GM21737 (cell line): ENCODE measurements at regions not wholly inside any gene's neighbourhood (a gene's known extent, or its start where the extent isn't known, plus 50 kb on each side); places are given as distances from the start of the nearest gene placed in this dataset.
"Not testable (repeated sequence)": the region's sequence is repeated elsewhere in the genome, so short reads cannot be mapped to it uniquely, and the experiment has no call there.

ENCODE experiments used
- ATAC-seq: cut with Tn5 transposase; IDR thresholded peaks from one replicate; pipeline ENCODE4 v1.9.1; 2021; ENCODE audit warnings: mild to moderate bottlenecking, moderate library complexity; ENCODE audit not compliant: unreplicated experiment

- ATAC-seq, result no peak
These were observed 152.2 kb downstream of the LIPI start for GRCh38 chr21:14058566-14058965.

GRCh38 chr21:14057841-14058481 lies 152.8 kb downstream of the LIPI start:
- ATAC-seq, result not testable (repeated sequence)

DNA sequence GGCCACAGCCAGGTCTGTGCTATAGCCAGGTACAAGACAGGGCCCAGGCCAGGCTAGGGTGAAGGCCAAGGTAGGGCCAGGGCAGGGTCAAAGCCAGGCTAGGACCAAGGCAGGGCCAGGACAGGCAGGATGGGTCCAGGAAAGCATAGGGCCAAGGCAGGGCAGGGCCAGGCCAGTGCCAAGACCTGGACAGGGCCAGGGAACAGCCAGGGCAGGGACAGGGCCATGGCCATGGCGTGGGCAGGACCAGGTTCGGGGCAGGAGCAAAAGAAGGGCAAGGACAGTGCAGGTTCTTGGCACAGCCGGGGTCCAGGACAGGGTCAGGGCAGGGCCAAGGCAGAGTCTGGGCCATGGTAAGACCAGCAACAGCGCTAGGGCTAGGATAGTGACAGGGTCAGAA lies 153.4 kb downstream of the LIPI start:
- no peak for ATAC-seq

- ATAC-seq, result no peak
These were observed 154.0 kb downstream of the LIPI start for GRCh38 chr21:14056771-14057191.

GRCh38 chr21:14055746-14056515 lies 154.8 kb downstream of the LIPI start:
- not testable (repeated sequence) for ATAC-seq

- ATAC-seq, result no peak
These were observed 156.1 kb downstream of the LIPI start for GRCh38 chr21:14054682-14055081.

- ATAC-seq, result no peak
These were observed 160.6 kb downstream of the LIPI start for GRCh38 chr21:14050121-14050520.

DNA sequence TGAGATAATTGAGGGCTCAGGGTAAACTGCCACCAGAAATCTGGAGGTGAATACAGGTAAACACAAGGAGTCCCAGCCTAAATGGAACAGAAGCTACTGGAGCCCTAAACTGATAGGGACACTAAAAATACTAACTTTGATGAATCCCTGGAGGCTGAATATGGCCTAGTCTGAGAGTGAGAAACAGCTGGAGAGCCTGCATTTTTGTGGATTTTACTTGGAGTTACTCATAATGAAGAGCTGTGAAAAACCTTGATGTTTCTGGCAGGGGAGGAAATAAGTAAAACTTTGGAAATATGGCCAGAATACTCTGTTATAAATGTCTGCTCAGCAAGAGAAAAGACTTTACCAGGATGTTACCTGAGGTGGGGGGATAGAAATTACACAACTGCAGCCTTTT lies 164.4 kb downstream of the LIPI start:
- no peak for ATAC-seq

GRCh38 chr21:14040386-14040785 lies 170.4 kb downstream of the LIPI start:
- ATAC-seq, result no peak

DNA sequence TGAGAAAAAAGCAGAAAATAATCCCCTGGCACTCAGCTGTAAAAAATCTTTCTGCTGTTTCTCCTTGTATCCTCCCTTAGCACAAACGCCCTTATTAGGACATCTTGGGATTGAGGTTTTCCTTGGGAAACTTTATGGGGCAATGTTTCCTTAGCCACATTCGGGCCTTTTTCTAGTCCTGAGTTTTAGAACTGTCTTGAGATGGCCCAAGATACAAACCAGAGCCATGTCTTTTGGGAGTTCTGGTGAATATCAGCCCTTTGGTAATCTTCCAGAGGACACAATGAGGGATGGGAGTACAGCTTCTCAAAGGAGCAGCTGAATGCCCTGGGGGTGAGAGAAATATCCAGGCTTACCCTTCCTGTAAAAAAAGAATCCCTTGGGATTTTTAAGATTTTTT lies 182.1 kb downstream of the LIPI start:
- ATAC-seq, result not testable (repeated sequence)

DNA sequence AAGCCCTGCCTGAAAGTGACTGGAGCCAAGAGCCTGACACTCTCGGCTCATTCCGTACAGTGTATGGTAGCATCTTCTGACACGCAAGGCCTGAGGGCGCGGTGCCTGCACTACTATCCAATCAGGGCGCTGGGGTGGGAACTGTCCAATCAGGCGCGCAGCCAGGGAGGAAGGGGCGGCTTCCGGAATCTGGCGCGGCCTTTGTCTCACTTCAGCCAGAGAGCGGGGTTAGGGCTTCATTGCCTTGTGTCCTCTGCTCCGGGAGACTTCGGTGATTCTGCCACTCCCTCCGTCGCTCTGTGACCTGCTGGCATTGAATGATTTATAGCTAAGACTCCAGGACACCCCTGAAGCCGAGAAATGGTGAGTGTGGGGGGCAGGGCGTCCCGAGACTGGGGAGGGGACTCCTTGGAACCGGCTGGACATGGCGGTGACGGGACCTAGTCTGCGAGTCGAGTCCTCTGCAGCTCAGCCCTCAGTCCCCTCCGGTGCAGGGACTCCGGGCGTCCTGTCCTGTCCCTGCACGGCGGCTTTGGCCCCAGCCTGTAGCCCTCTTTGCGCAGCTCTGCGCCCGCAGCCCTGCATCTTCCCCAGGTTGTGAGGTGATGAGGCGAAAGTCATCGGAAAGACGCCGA lies 183.4 kb downstream of the LIPI start:
- peak; percentile 100 for ATAC-seq

GRCh38 chr21:14020108-14020507 lies 190.6 kb downstream of the LIPI start:
- not testable (repeated sequence) for ATAC-seq

DNA sequence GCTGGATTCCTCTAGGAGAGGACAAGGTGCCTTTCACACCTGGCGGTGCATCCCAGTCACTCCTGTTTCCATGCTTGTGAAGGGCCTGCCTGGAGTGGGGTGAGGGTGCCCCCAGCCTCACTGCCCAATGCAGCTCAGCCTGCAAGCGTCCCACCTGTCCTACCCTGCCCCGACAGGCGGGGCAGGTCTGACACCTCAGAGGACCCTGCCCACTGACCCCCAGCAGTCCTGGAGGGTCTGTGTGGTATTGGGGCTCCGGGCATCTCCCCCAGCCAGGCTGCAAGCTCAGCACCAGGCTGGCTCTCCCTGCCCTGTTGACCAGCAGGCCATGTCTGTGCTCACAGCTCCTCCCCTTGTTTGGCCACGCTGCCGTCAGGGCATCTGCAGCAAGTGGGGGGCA lies 194.9 kb downstream of the LIPI start:
- not testable (repeated sequence) for ATAC-seq

GRCh38 chr21:14013623-14014498 lies 196.9 kb downstream of the LIPI start:
- ATAC-seq, result not testable (repeated sequence)

DNA sequence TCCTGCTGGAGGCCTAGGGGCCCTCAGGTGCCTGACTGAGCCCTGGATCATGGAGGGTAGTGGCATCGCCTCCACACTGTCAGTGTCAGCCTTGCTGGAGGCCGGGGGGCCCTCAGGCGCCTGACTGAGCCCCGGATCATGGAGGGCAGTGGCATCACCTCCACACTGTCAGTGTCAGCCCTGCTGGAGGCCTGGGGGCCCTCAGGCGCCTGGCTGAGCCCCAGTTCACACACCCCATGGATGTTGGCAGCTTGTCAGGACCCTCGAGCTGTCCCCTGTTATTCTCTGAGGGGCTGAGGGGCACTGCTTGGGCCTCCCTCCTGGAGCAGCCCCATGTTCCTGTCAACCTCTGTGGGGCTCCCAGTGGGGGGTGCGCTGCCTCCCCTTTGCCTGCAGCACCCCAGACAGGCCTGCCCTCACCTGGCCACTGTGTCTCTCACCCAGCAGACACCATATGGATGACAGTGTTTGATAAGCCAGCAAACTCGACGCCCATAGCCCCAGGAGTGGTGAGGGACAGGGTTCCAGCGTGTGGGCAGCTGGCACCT lies 197.6 kb downstream of the LIPI start:
- no peak for ATAC-seq

- no peak for ATAC-seq
These were observed 198.3 kb downstream of the LIPI start for GRCh38 chr21:14012409-14012808.

DNA sequence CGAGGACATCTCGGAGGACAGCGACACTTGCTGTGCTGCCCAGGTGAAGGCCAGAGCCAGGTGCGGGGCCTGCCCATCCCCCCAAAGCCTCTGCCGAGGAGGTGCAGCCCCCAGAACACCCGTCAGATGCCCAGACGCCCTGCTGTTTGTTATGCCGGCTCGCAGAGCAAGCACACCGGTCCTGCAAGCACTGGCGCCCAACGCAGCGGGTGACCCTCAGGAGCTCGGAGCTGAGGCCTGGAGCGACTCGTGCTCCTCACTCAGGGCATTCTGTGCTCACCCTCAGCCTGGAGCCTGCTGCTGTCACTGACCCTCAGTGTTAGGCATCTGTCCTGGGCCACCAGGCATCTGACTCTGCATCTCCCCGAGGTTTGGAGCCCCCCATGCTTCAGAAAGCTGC lies 199.0 kb downstream of the LIPI start:
- not testable (repeated sequence) for ATAC-seq

- not testable (repeated sequence) for ATAC-seq
These were observed 199.6 kb downstream of the LIPI start for GRCh38 chr21:14011149-14011548.

- ATAC-seq, result no peak
These were observed 200.0 kb downstream of the LIPI start for GRCh38 chr21:14010729-14011128.

GRCh38 chr21:14009990-14010389 lies 200.8 kb downstream of the LIPI start:
- not testable (repeated sequence) for ATAC-seq
